ENCODE measurements at regions not wholly inside any gene's neighbourhood (a gene's known extent, or its start where the extent isn't known, plus 50 kb on each side); places are given as distances from the start of the nearest gene placed in this dataset.

- no peak for TF ChIP-seq CTCF (IDR thresholded peaks at IDR 0.05; ENCODE audit: insufficient read depth, low read depth, low read length, missing control alignments)
- no peak overlapping the region for H3K4me3 ChIP-seq (ENCODE audit: low read depth, low read length)
- no peak for DNase-seq (ENCODE audit: low read depth)
Measured at GRCh38 chr7:51792796-51793195, 476.2 kb upstream of the COBL start.

GRCh38 chr7:51789489-51789888 lies 472.9 kb upstream of the COBL start:
- no peak for DNase-seq (ENCODE audit: low read depth)
- no peak overlapping the region for H3K4me3 ChIP-seq (ENCODE audit: low read depth, low read length)
- TF ChIP-seq CTCF (IDR thresholded peaks at IDR 0.05; ENCODE audit: insufficient read depth, low read depth, low read length, missing control alignments) = no peak

GRCh38 chr7:51786284-51786683 lies 469.7 kb upstream of the COBL start:
- H3K4me3 ChIP-seq (ENCODE audit: low read depth, low read length) = no peak overlapping the region
- no peak for TF ChIP-seq CTCF (IDR thresholded peaks at IDR 0.05; ENCODE audit: insufficient read depth, low read depth, low read length, missing control alignments)
- DNase-seq (ENCODE audit: low read depth) = no peak

GRCh38 chr7:51785876-51786275 lies 469.3 kb upstream of the COBL start:
- TF ChIP-seq CTCF (IDR thresholded peaks at IDR 0.05; ENCODE audit: insufficient read depth, low read depth, low read length, missing control alignments) = no peak
- no peak for DNase-seq (ENCODE audit: low read depth)
- no peak overlapping the region for H3K4me3 ChIP-seq (ENCODE audit: low read depth, low read length)

GRCh38 chr7:51785171-51785570 lies 468.6 kb upstream of the COBL start:
- DNase-seq (ENCODE audit: low read depth) = no peak
- no peak for TF ChIP-seq CTCF (IDR thresholded peaks at IDR 0.05; ENCODE audit: insufficient read depth, low read depth, low read length, missing control alignments)

GRCh38 chr7:51783241-51783640 lies 466.6 kb upstream of the COBL start:
- DNase-seq (ENCODE audit: low read depth) = no peak
- no peak overlapping the region for H3K4me3 ChIP-seq (ENCODE audit: low read depth, low read length)
- TF ChIP-seq CTCF (IDR thresholded peaks at IDR 0.05; ENCODE audit: insufficient read depth, low read depth, low read length, missing control alignments) = no peak

More at GRCh38 chr7:51785171-51785570, 468.6 kb upstream of the COBL start:
- H3K4me3 ChIP-seq (ENCODE audit: low read depth, low read length) = no peak overlapping the region

GRCh38 chr7:51778121-51778520 lies 461.5 kb upstream of the COBL start:
- no peak for TF ChIP-seq CTCF (IDR thresholded peaks at IDR 0.05; ENCODE audit: insufficient read depth, low read depth, low read length, missing control alignments)
- H3K4me3 ChIP-seq (ENCODE audit: low read depth, low read length) = no peak overlapping the region
- no peak for DNase-seq (ENCODE audit: low read depth)

All from GM12865 (cell line).